ENCODE measurements at regions not wholly inside any gene's neighbourhood (a gene's known extent, or its start where the extent isn't known, plus 50 kb on each side); places are given as distances from the start of the nearest gene placed in this dataset.
"Not testable (repeated sequence)": the region's sequence is repeated elsewhere in the genome, so short reads cannot be mapped to it uniquely, and the experiment has no call there.

DNA sequence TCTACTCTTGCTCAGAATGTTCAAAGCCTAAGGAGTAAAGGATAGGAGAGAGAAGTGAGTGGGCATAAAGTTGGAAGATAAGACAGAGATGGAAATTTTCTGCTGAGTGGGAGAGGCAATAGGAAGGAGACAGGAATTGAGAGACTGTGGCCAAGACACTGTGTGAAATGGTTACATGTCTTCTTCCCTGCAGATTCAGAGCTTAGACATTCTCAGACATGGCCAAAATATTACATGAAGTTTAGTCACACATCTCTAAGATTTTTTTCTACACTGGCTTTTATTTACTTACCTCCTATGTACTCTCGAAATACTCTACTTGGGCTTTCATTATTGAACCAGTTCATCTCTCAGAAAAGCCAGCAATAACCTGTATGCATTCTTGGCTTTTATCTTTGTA is 363.0 kb upstream of the FANCL start:
- H3K9me3 ChIP-seq (ENCODE audit: control insufficient read depth in 1 of 2, low read length in 2 of 2) = no peaks in the 10 kb centered on the region
- Mint-ChIP-seq H3K36me3 (no peaks in the 10 kb centered on the region), H3K4me3 (no peak overlapping the region), H3K27me3 (no peaks in the 10 kb centered on the region), H3K9me3 (peaks cover 0 to 2% (median 0%) of the 10 kb centered on the region in 8 donors), H3K27ac (no peak overlapping the region), H3K4me1 (no peaks in the 10 kb centered on the region)
- DNase-seq = no peak
- intact Hi-C loops (cut with micrococcal nuclease) = no loop called here
- no peaks in the 10 kb centered on the region for H3K36me3 ChIP-seq (ENCODE audit: insufficient read depth, low read length)
- no peaks in the 10 kb centered on the region for H3K4me1 ChIP-seq (ENCODE audit: insufficient read depth, low read length)
- POLR2A ChIA-PET (ENCODE audit: partially characterized antibody) = no interaction called here
- no peak overlapping the region for H3K27ac ChIP-seq (ENCODE audit: low read depth, low read length)
- H3K27me3 ChIP-seq (ENCODE audit: insufficient read depth, low read length) = no peaks in the 10 kb centered on the region
- CTCF ChIA-PET (ENCODE audit: partially characterized antibody) = no interaction called here
- H3K4me3 ChIP-seq (ENCODE audit: low read length in 2 of 2) = no peak overlapping the region

GRCh38 chr2:58601017-58601416 is 359.9 kb upstream of the FANCL start:
- Histone ChIP-seq H3K27me3 (ENCODE audit: insufficient read depth, low read length) (no peaks in the 10 kb centered on the region), H3K4me3 (ENCODE audit: low read length in 2 of 2) (no peak overlapping the region), H3K4me1 (ENCODE audit: insufficient read depth, low read length) (no peaks in the 10 kb centered on the region), H3K27ac (ENCODE audit: low read depth, low read length) (no peak overlapping the region), H3K36me3 (ENCODE audit: insufficient read depth, low read length) (no peaks in the 10 kb centered on the region), H3K9me3 (ENCODE audit: control insufficient read depth in 1 of 2, low read length in 2 of 2) (no peaks in the 10 kb centered on the region)
- H3K4me3 Mint-ChIP-seq = no peak overlapping the region
- H3K36me3 Mint-ChIP-seq = no peaks in the 10 kb centered on the region
- peaks cover 0 to 4% (median 0%) of the 10 kb centered on the region in 8 donors for H3K9me3 Mint-ChIP-seq
- no peak overlapping the region for H3K27ac Mint-ChIP-seq
- H3K27me3 Mint-ChIP-seq = peaks cover 0 to 1% of the 10 kb centered on the region in 2 donors
- ChIA-PET POLR2A (ENCODE audit: partially characterized antibody) (no interaction called here), CTCF (ENCODE audit: partially characterized antibody) (no interaction called here)
- no peak for DNase-seq
- intact Hi-C loops (cut with micrococcal nuclease) = no loop called here
- H3K4me1 Mint-ChIP-seq = no peaks in the 10 kb centered on the region

- DNase-seq = no peak
- Mint-ChIP-seq H3K27ac (no peak overlapping the region), H3K4me1 (no peaks in the 10 kb centered on the region), H3K4me3 (no peak overlapping the region), H3K27me3 (peaks cover 0 to 3% of the 10 kb centered on the region in 2 donors), H3K9me3 (peaks cover 0 to 4% (median 0%) of the 10 kb centered on the region in 8 donors), H3K36me3 (no peaks in the 10 kb centered on the region)
- no peaks in the 10 kb centered on the region for H3K9me3 ChIP-seq (ENCODE audit: control insufficient read depth in 1 of 2, low read length in 2 of 2)
- H3K27ac ChIP-seq (ENCODE audit: low read depth, low read length) = no peak overlapping the region
- CTCF ChIA-PET (ENCODE audit: partially characterized antibody) = no interaction called here
- no peak overlapping the region for H3K4me3 ChIP-seq (ENCODE audit: low read length in 2 of 2)
- no peaks in the 10 kb centered on the region for H3K36me3 ChIP-seq (ENCODE audit: insufficient read depth, low read length)
- intact Hi-C loops (cut with micrococcal nuclease) = no loop called here
- POLR2A ChIA-PET (ENCODE audit: partially characterized antibody) = no interaction called here
- no peaks in the 10 kb centered on the region for H3K27me3 ChIP-seq (ENCODE audit: insufficient read depth, low read length)
- no peaks in the 10 kb centered on the region for H3K4me1 ChIP-seq (ENCODE audit: insufficient read depth, low read length)
These were observed 357.0 kb upstream of the FANCL start for GRCh38 chr2:58598171-58598570.

GRCh38 chr2:58595714-58596113 is 354.6 kb upstream of the FANCL start:
- Histone ChIP-seq H3K9me3 (ENCODE audit: control insufficient read depth in 1 of 2, low read length in 2 of 2) (no peaks in the 10 kb centered on the region), H3K4me1 (ENCODE audit: insufficient read depth, low read length) (no peaks in the 10 kb centered on the region), H3K27me3 (ENCODE audit: insufficient read depth, low read length) (no peaks in the 10 kb centered on the region), H3K36me3 (ENCODE audit: insufficient read depth, low read length) (no peaks in the 10 kb centered on the region), H3K27ac (ENCODE audit: low read depth, low read length) (no peak overlapping the region), H3K4me3 (ENCODE audit: low read length in 2 of 2) (no peak overlapping the region)
- ChIA-PET CTCF (ENCODE audit: partially characterized antibody) (no interaction called here), POLR2A (ENCODE audit: partially characterized antibody) (no interaction called here)
- no peak overlapping the region for H3K4me3 Mint-ChIP-seq
- peaks cover 0 to 3% of the 10 kb centered on the region in 2 donors for H3K27me3 Mint-ChIP-seq
- H3K9me3 Mint-ChIP-seq = peaks cover 0 to 4% (median 0%) of the 10 kb centered on the region in 8 donors
- H3K4me1 Mint-ChIP-seq = no peaks in the 10 kb centered on the region
- no peak overlapping the region for H3K27ac Mint-ChIP-seq
- no peaks in the 10 kb centered on the region for H3K36me3 Mint-ChIP-seq
- DNase-seq = no peak
- intact Hi-C loops (cut with micrococcal nuclease) = no loop called here

- Mint-ChIP-seq H3K4me3 (no peak overlapping the region), H3K27me3 (peaks cover 0 to 4% of the 10 kb centered on the region in 2 donors), H3K27ac (no peak overlapping the region), H3K9me3 (peaks cover 0 to 4% (median 0%) of the 10 kb centered on the region in 8 donors), H3K4me1 (no peaks in the 10 kb centered on the region), H3K36me3 (no peaks in the 10 kb centered on the region)
- ChIA-PET POLR2A (ENCODE audit: partially characterized antibody) (no interaction called here), CTCF (ENCODE audit: partially characterized antibody) (no interaction called here)
- Histone ChIP-seq H3K9me3 (ENCODE audit: control insufficient read depth in 1 of 2, low read length in 2 of 2) (no peaks in the 10 kb centered on the region), H3K4me3 (ENCODE audit: low read length in 2 of 2) (no peak overlapping the region), H3K4me1 (ENCODE audit: insufficient read depth, low read length) (no peaks in the 10 kb centered on the region), H3K27me3 (ENCODE audit: insufficient read depth, low read length) (no peaks in the 10 kb centered on the region), H3K27ac (ENCODE audit: low read depth, low read length) (no peak overlapping the region), H3K36me3 (ENCODE audit: insufficient read depth, low read length) (no peaks in the 10 kb centered on the region)
- intact Hi-C loops (cut with micrococcal nuclease) = no loop called here
- no peak for DNase-seq
These were observed 353.6 kb upstream of the FANCL start for GRCh38 chr2:58594762-58595161.

DNA sequence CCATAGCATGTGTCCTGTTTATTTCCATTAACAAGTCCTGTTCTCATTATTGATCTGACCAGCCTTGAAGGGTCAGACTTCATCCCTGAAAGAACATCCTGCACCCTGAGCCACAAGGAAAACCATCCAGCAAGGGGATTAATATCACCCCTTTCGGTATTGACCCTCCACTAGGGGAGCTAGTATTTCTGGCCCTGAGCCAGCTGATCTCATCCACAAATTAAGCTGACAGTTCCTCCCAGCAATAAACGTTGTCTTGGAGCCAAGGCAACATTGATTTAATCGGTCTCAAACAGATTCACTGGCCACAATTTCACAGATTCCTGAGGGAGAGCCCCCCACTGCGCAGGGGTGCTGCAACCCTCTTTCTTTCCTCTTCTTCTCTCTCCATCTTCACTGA is 353.1 kb upstream of the FANCL start:
- Histone ChIP-seq H3K9me3 (ENCODE audit: control insufficient read depth in 1 of 2, low read length in 2 of 2) (no peaks in the 10 kb centered on the region), H3K27me3 (ENCODE audit: insufficient read depth, low read length) (no peaks in the 10 kb centered on the region), H3K27ac (ENCODE audit: low read depth, low read length) (no peak overlapping the region), H3K4me1 (ENCODE audit: insufficient read depth, low read length) (no peaks in the 10 kb centered on the region), H3K4me3 (ENCODE audit: low read length in 2 of 2) (no peak overlapping the region), H3K36me3 (ENCODE audit: insufficient read depth, low read length) (no peaks in the 10 kb centered on the region)
- Mint-ChIP-seq H3K4me1 (no peaks in the 10 kb centered on the region), H3K4me3 (no peak overlapping the region), H3K36me3 (no peaks in the 10 kb centered on the region), H3K27ac (no peak overlapping the region), H3K27me3 (peaks cover 0 to 4% of the 10 kb centered on the region in 2 donors), H3K9me3 (peaks cover 0 to 4% (median 0%) of the 10 kb centered on the region in 8 donors)
- POLR2A ChIA-PET (ENCODE audit: partially characterized antibody) = no interaction called here
- no peak for DNase-seq
- intact Hi-C loops (cut with micrococcal nuclease) = no loop called here
- CTCF ChIA-PET (ENCODE audit: partially characterized antibody) = no interaction called here

DNA sequence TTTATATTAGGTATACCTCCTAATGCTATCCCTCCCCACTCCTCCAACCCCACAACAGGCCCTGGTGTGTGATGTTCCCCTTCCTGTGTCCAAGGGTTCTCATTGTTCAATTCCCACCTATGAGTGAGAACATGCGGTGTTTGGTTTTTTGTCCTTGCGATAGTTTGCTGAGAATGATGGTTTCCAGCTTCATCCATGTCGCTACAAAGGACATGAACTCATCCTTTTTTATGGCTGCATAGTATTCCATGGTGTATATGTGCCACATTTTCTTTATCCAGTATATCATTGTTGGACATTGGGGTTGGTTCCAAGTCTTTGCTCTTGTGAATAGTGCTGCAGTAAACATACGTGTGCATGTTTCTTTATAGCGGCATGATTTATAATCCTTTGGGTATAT is 345.1 kb upstream of the FANCL start:
- H3K27ac ChIP-seq (ENCODE audit: low read depth, low read length); intact Hi-C loops (cut with micrococcal nuclease); H3K36me3 Mint-ChIP-seq; H3K4me3 ChIP-seq (ENCODE audit: low read length in 2 of 2); DNase-seq; POLR2A ChIA-PET (ENCODE audit: partially characterized antibody); H3K27me3 Mint-ChIP-seq; H3K4me3 Mint-ChIP-seq; H3K9me3 ChIP-seq (ENCODE audit: control insufficient read depth in 1 of 2, low read length in 2 of 2); H3K27me3 ChIP-seq (ENCODE audit: insufficient read depth, low read length); H3K4me1 ChIP-seq (ENCODE audit: insufficient read depth, low read length); H3K4me1 Mint-ChIP-seq; H3K36me3 ChIP-seq (ENCODE audit: insufficient read depth, low read length); H3K27ac Mint-ChIP-seq; H3K9me3 Mint-ChIP-seq; CTCF ChIA-PET (ENCODE audit: partially characterized antibody): not testable (repeated sequence)

- intact Hi-C loops (cut with micrococcal nuclease) = no loop called here
- peaks cover 0 to 2% (median 0%) of the 10 kb centered on the region in 8 donors for H3K9me3 Mint-ChIP-seq
- Histone ChIP-seq H3K4me1 (ENCODE audit: insufficient read depth, low read length) (no peaks in the 10 kb centered on the region), H3K27ac (ENCODE audit: low read depth, low read length) (no peak overlapping the region), H3K4me3 (ENCODE audit: low read length in 2 of 2) (no peak overlapping the region), H3K27me3 (ENCODE audit: insufficient read depth, low read length) (no peaks in the 10 kb centered on the region), H3K36me3 (ENCODE audit: insufficient read depth, low read length) (no peaks in the 10 kb centered on the region), H3K9me3 (ENCODE audit: control insufficient read depth in 1 of 2, low read length in 2 of 2) (no peaks in the 10 kb centered on the region)
- H3K27me3 Mint-ChIP-seq = no peaks in the 10 kb centered on the region
- no peak for DNase-seq
- no peak overlapping the region for H3K4me3 Mint-ChIP-seq
- H3K4me1 Mint-ChIP-seq = no peaks in the 10 kb centered on the region
- POLR2A ChIA-PET (ENCODE audit: partially characterized antibody) = no interaction called here
- CTCF ChIA-PET (ENCODE audit: partially characterized antibody) = no interaction called here
- no peaks in the 10 kb centered on the region for H3K36me3 Mint-ChIP-seq
- no peak overlapping the region for H3K27ac Mint-ChIP-seq
These were observed 344.1 kb upstream of the FANCL start for GRCh38 chr2:58585233-58585632.
